Activated CD8-positive, alpha-beta T cell treated with anti-CD3 and anti-CD28 coated beads, Interleukin-2, amount 10 ng/mL, durations not matched to agents 7 days and 5 days (primary cell): ENCODE measurements at regions not wholly inside any gene's neighbourhood (a gene's known extent, or its start where the extent isn't known, plus 50 kb on each side); places are given as distances from the start of the nearest gene placed in this dataset.

ENCODE experiments used
- ATAC-seq: fragments of 150-1000 bp; cut with Tn5 transposase; one replicate; pipeline ENCODE4 v1.10.0; 2021; ENCODE audit warnings: moderate library complexity
- CTCF ChIA-PET: fragments of 350-600 bp; sonication (Branson Sonifier 250); formaldehyde crosslinking; loops from one replicate; lab custom pipeline; 2021; ENCODE audit warnings: antibody characterized with exemption; lab: Charles Lee
- POLR2A ChIA-PET: fragments of 350-600 bp; sonication (Branson Sonifier 250); formaldehyde crosslinking; loops from one replicate; lab custom pipeline; 2021; ENCODE audit warnings: antibody characterized with exemption; lab: Charles Lee
- DNase-seq: peaks from one replicate; pipeline ENCODE4 v3.0.0-alpha.2; 2020
- H3K27ac Mint-ChIP-seq: one replicate; pipeline ENCODE4 v1.8.0; 2021; ENCODE audit warnings: mild to moderate bottlenecking, mixed read lengths
- H3K27me3 Mint-ChIP-seq: one replicate; pipeline ENCODE4 v1.8.0; 2021; ENCODE audit warnings: low read depth, mixed read lengths
- H3K36me3 Mint-ChIP-seq: one replicate; pipeline ENCODE4 v1.8.0; 2021; ENCODE audit warnings: low read depth, mixed read lengths
- H3K4me1 Mint-ChIP-seq: one replicate; pipeline ENCODE4 v1.8.0; 2021; ENCODE audit warnings: low read depth, mixed read lengths
- H3K4me3 Mint-ChIP-seq: one replicate; pipeline ENCODE4 v1.8.0; 2021; ENCODE audit warnings: mild to moderate bottlenecking, mixed read lengths
- H3K9me3 Mint-ChIP-seq: one replicate; pipeline ENCODE4 v1.8.0; 2022; ENCODE audit warnings: mixed read lengths; ENCODE audit not compliant: insufficient read depth

GRCh38 chr9:106755736-106756135 is 107.2 kb upstream of the ZNF462 start:
- ChIA-PET POLR2A (no interaction called here), CTCF (no interaction called here)
- ATAC-seq: no peak
- Mint-ChIP-seq H3K27me3 (no peaks in the 10 kb centered on the region), H3K9me3 (no peaks in the 10 kb centered on the region), H3K27ac (no peak overlapping the region), H3K4me1 (peaks cover 7% of the 10 kb centered on the region), H3K36me3 (no peaks in the 10 kb centered on the region), H3K4me3 (no peak overlapping the region)
- no peak for DNase-seq

- ChIA-PET CTCF (no interaction called here), POLR2A (no interaction called here)
- H3K4me1 Mint-ChIP-seq: peaks cover 7% of the 10 kb centered on the region
- H3K4me3 Mint-ChIP-seq: no peak overlapping the region
- no peaks in the 10 kb centered on the region for H3K9me3 Mint-ChIP-seq
- H3K27me3 Mint-ChIP-seq: no peaks in the 10 kb centered on the region
- H3K36me3 Mint-ChIP-seq: no peaks in the 10 kb centered on the region
- DNase-seq: no peak
- no peak overlapping the region for H3K27ac Mint-ChIP-seq
- no peak for ATAC-seq
These were observed 105.5 kb upstream of the ZNF462 start for GRCh38 chr9:106757514-106757913.

- DNase-seq (no peak), ATAC-seq (no peak)
- no peaks in the 10 kb centered on the region for H3K4me1 Mint-ChIP-seq
- no peak overlapping the region for H3K4me3 Mint-ChIP-seq
- ChIA-PET POLR2A (no interaction called here), CTCF (no interaction called here)
- no peaks in the 10 kb centered on the region for H3K27me3 Mint-ChIP-seq
- H3K9me3 Mint-ChIP-seq: no peaks in the 10 kb centered on the region
- no peak overlapping the region for H3K27ac Mint-ChIP-seq
- H3K36me3 Mint-ChIP-seq: no peaks in the 10 kb centered on the region
These were observed 104.1 kb upstream of the ZNF462 start for GRCh38 chr9:106758911-106759310.

GRCh38 chr9:106761493-106761892 is 101.5 kb upstream of the ZNF462 start:
- CTCF ChIA-PET: no interaction called here
- H3K4me1 Mint-ChIP-seq: no peaks in the 10 kb centered on the region

GRCh38 chr9:106766616-106767015 is 96.3 kb upstream of the ZNF462 start:
- Mint-ChIP-seq H3K36me3 (no peaks in the 10 kb centered on the region), H3K27me3 (no peaks in the 10 kb centered on the region), H3K4me1 (no peaks in the 10 kb centered on the region), H3K4me3 (no peak overlapping the region), H3K27ac (no peak overlapping the region), H3K9me3 (no peaks in the 10 kb centered on the region)
- ChIA-PET POLR2A (no interaction called here), CTCF (no interaction called here)
- DNase-seq (no peak), ATAC-seq (no peak)

More at GRCh38 chr9:106761493-106761892, 101.5 kb upstream of the ZNF462 start:
- no peaks in the 10 kb centered on the region for H3K27me3 Mint-ChIP-seq
- no peaks in the 10 kb centered on the region for H3K36me3 Mint-ChIP-seq
- no peak for DNase-seq
- no peak for ATAC-seq
- no peak overlapping the region for H3K27ac Mint-ChIP-seq
- H3K4me3 Mint-ChIP-seq: no peak overlapping the region
- POLR2A ChIA-PET: no interaction called here
- no peaks in the 10 kb centered on the region for H3K9me3 Mint-ChIP-seq

- H3K36me3 Mint-ChIP-seq: no peaks in the 10 kb centered on the region
- no peaks in the 10 kb centered on the region for H3K27me3 Mint-ChIP-seq
- no peak for ATAC-seq
- H3K27ac Mint-ChIP-seq: no peak overlapping the region
- no peak overlapping the region for H3K4me3 Mint-ChIP-seq
- ChIA-PET CTCF (no interaction called here), POLR2A (no interaction called here)
- peaks cover 3% of the 10 kb centered on the region for H3K9me3 Mint-ChIP-seq
- DNase-seq: no peak
- no peaks in the 10 kb centered on the region for H3K4me1 Mint-ChIP-seq
These were observed 93.6 kb upstream of the ZNF462 start for GRCh38 chr9:106769331-106769730.

- H3K36me3 Mint-ChIP-seq: no peaks in the 10 kb centered on the region
- CTCF ChIA-PET: no interaction called here
- DNase-seq (no peak), ATAC-seq (no peak)
- peaks cover 5% of the 10 kb centered on the region for H3K9me3 Mint-ChIP-seq
- no peaks in the 10 kb centered on the region for H3K4me1 Mint-ChIP-seq
- no peaks in the 10 kb centered on the region for H3K27me3 Mint-ChIP-seq
- POLR2A ChIA-PET: no interaction called here
- H3K4me3 Mint-ChIP-seq: no peak overlapping the region
- no peak overlapping the region for H3K27ac Mint-ChIP-seq
These were observed 91.4 kb upstream of the ZNF462 start for GRCh38 chr9:106771608-106772007.

GRCh38 chr9:106772523-106773290 is 90.3 kb upstream of the ZNF462 start:
- H3K27me3 Mint-ChIP-seq: no peaks in the 10 kb centered on the region
- CTCF ChIA-PET: no interaction called here
- no peak for DNase-seq
- H3K27ac Mint-ChIP-seq: no peak overlapping the region
- POLR2A ChIA-PET: no interaction called here
- H3K4me1 Mint-ChIP-seq: no peaks in the 10 kb centered on the region
- H3K9me3 Mint-ChIP-seq: peaks cover 5% of the 10 kb centered on the region
- no peaks in the 10 kb centered on the region for H3K36me3 Mint-ChIP-seq
- no peak overlapping the region for H3K4me3 Mint-ChIP-seq
- ATAC-seq: no peak

- ATAC-seq: no peak
- ChIA-PET POLR2A (no interaction called here), CTCF (no interaction called here)
- Mint-ChIP-seq H3K27ac (no peak overlapping the region), H3K4me1 (no peaks in the 10 kb centered on the region), H3K36me3 (no peaks in the 10 kb centered on the region), H3K27me3 (no peaks in the 10 kb centered on the region), H3K4me3 (no peak overlapping the region), H3K9me3 (peaks cover 5% of the 10 kb centered on the region)
- DNase-seq: no peak
These were observed 89.2 kb upstream of the ZNF462 start for GRCh38 chr9:106773750-106774149.

- no peak for ATAC-seq
- Mint-ChIP-seq H3K27ac (no peak overlapping the region), H3K9me3 (peaks cover 5% of the 10 kb centered on the region), H3K27me3 (no peaks in the 10 kb centered on the region), H3K4me3 (no peak overlapping the region), H3K4me1 (no peaks in the 10 kb centered on the region), H3K36me3 (no peaks in the 10 kb centered on the region)
- ChIA-PET CTCF (no interaction called here), POLR2A (no interaction called here)
- no peak for DNase-seq
These were observed 87.0 kb upstream of the ZNF462 start for GRCh38 chr9:106775960-106776359.

- CTCF ChIA-PET: no interaction called here
- no peak for DNase-seq
- ATAC-seq: no peak
- POLR2A ChIA-PET: no interaction called here
- Mint-ChIP-seq H3K27ac (no peak overlapping the region), H3K9me3 (no peaks in the 10 kb centered on the region), H3K36me3 (no peaks in the 10 kb centered on the region), H3K4me3 (no peak overlapping the region), H3K27me3 (no peaks in the 10 kb centered on the region), H3K4me1 (no peaks in the 10 kb centered on the region)
These were observed 83.2 kb upstream of the ZNF462 start for GRCh38 chr9:106779796-106780195.

- Mint-ChIP-seq H3K27me3 (no peaks in the 10 kb centered on the region), H3K36me3 (no peaks in the 10 kb centered on the region), H3K27ac (no peak overlapping the region), H3K4me3 (no peak overlapping the region), H3K4me1 (no peaks in the 10 kb centered on the region), H3K9me3 (no peaks in the 10 kb centered on the region)
- no peak for ATAC-seq
- no peak for DNase-seq
- ChIA-PET CTCF (no interaction called here), POLR2A (no interaction called here)
These were observed 79.8 kb upstream of the ZNF462 start for GRCh38 chr9:106783121-106783520.

GRCh38 chr9:106784076-106784475 is 78.9 kb upstream of the ZNF462 start:
- ChIA-PET POLR2A (no interaction called here), CTCF (no interaction called here)
- Mint-ChIP-seq H3K4me3 (no peak overlapping the region), H3K36me3 (no peaks in the 10 kb centered on the region), H3K27ac (no peak overlapping the region), H3K4me1 (no peaks in the 10 kb centered on the region), H3K27me3 (no peaks in the 10 kb centered on the region), H3K9me3 (no peaks in the 10 kb centered on the region)
- ATAC-seq (no peak), DNase-seq (no peak)
